Activated T-cell treated with anti-CD3 and anti-CD28 coated beads, Interleukin-2, amount 50 U/mL, for 24 hours (primary cell): ENCODE measurements at regions not wholly inside any gene's neighbourhood (a gene's known extent, or its start where the extent isn't known, plus 50 kb on each side); places are given as distances from the start of the nearest gene placed in this dataset.
A peak's percentile ranks its signal among the peaks of the same experiment; 100 is the strongest.
"Not testable (repeated sequence)": the region's sequence is repeated elsewhere in the genome, so short reads cannot be mapped to it uniquely, and the experiment has no call there.

Source experiments
- DNase-seq: peaks from one replicate; pipeline ENCODE4 v3.0.0-alpha.2; 2020
- H3K27ac Mint-ChIP-seq: 2 replicates; pipeline ENCODE4 v1.8.0; 2020; ENCODE audit warnings: mild to moderate bottlenecking, mixed read lengths
- H3K27me3 Mint-ChIP-seq: 2 replicates; pipeline ENCODE4 v1.8.0; 2020; ENCODE audit warnings: mixed read lengths
- H3K36me3 Mint-ChIP-seq: 2 replicates; pipeline ENCODE4 v1.8.0; 2020; ENCODE audit warnings: low read depth, mixed read lengths
- H3K4me1 Mint-ChIP-seq: 2 replicates; pipeline ENCODE4 v1.8.0; 2020; ENCODE audit warnings: low read depth, mixed read lengths
- H3K4me3 Mint-ChIP-seq: 2 replicates; pipeline ENCODE4 v1.8.0; 2020; ENCODE audit warnings: mild to moderate bottlenecking, moderate library complexity, mixed read lengths
- H3K9me3 Mint-ChIP-seq: 2 replicates; pipeline ENCODE4 v1.8.0; 2020; ENCODE audit warnings: mixed read lengths

DNA sequence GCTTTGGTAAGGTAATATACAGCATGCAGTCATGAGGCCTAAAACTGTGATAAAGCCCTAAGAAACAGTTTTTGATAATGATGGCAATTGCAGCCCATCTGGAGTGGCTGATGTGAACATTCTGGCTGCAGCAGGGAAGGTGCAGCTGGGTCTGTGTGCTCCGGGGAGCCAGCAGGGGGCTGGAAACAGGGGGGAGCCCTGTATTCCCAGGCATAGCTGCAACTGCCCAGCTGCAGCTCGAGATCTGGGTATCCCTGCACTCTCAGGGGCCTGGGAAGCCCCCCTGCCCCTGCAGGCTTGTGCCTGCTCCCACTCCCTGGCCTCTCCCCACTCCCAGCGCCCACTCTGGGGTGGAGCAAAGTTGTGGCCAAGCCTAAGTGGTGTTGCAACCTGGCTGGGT, 95.6 kb downstream of the RRAGB start:
- peaks cover 54% of the 10 kb centered on the region for H3K27me3 Mint-ChIP-seq
- no peaks in the 10 kb centered on the region for H3K9me3 Mint-ChIP-seq
- H3K4me3 Mint-ChIP-seq = no peak overlapping the region
- DNase-seq = no peak
- no peak overlapping the region for H3K27ac Mint-ChIP-seq
- no peaks in the 10 kb centered on the region for H3K36me3 Mint-ChIP-seq
- no peaks in the 10 kb centered on the region for H3K4me1 Mint-ChIP-seq

DNA sequence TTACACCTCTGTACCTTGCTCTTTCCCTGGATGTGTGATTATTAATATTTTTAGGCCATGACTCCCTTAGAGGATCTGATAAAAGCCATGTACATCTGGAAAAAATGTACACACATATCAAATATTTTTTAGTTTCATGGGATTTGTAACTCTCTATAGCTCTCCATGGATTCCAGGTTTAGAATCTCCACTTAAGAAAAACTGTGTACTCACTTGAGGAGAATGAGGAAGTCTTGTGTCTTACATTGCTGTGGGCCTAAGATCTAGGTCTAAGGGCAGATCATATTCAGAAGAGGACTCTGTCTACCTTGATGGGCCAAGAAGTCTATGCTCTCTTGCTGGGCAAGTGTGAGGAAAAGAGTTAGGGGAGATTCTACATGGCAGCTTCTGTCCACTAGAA, 98.0 kb downstream of the RRAGB start:
- Mint-ChIP-seq H3K4me3 (no peak overlapping the region), H3K27me3 (peaks cover 48% of the 10 kb centered on the region), H3K36me3 (no peaks in the 10 kb centered on the region), H3K4me1 (no peaks in the 10 kb centered on the region), H3K27ac (no peak overlapping the region), H3K9me3 (no peaks in the 10 kb centered on the region)
- DNase-seq = no peak

DNA sequence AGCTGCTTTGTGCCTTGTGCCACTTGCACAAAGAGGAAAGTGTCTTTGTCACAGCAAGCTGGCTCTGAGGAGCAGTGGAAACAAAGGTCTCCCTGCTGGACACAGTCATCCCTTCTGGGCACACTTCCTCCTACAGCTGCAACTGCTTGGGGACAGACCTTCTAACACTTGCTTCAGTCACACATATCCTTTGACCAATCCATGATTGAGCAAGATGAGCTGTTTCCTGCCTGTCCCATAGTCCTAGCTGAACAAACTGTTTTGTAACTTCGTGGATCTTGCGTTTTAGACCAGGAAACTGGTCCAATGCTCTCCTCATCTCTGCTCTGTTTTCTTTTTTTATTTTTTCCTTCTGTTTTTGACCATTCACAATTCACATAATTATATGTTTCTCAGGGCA, 98.5 kb downstream of the RRAGB start:
- Mint-ChIP-seq H3K9me3 (no peaks in the 10 kb centered on the region), H3K4me3 (no peak overlapping the region), H3K36me3 (no peaks in the 10 kb centered on the region), H3K27me3 (peaks cover 47% of the 10 kb centered on the region), H3K27ac (no peak overlapping the region), H3K4me1 (no peaks in the 10 kb centered on the region)
- no peak for DNase-seq

DNA sequence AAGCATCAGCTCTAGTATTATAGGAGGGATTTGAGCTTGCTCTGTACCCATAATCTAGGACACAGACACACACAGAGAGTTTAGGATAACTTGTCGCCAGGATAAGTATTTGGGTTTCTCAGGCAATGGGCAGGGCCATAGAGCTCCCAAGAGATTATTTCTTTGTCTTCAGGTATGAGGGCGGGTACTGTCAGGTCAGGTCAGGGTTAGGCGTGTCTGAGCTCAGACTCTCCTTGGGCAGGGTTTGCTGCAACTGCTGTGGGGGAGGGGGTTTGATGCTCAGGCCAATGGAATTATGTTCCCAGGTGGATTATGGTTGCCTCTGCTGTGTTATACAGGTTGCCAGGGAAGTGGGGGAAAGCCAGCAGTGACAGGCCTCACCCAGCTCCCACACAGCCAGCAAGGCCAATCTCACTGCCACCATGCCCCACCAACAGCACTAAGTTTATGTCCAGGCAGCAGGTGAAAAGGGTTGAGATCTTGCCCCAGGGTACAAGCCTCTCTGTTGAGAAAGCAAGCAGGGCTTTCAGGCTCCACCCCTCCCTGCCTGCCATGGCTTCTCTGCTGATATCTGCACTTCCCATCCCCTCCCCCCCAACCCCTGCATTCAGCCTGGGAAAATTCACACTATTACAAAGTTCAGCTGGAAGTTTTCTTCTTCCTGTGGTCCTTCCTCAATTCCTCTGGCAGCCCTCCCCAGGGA, 101.3 kb downstream of the RRAGB start:
- no peak overlapping the region for H3K4me3 Mint-ChIP-seq
- H3K27ac Mint-ChIP-seq = no peak overlapping the region
- DNase-seq = no peak
- no peaks in the 10 kb centered on the region for H3K36me3 Mint-ChIP-seq
- H3K9me3 Mint-ChIP-seq = peaks cover 3% of the 10 kb centered on the region
- peaks cover 49% of the 10 kb centered on the region for H3K27me3 Mint-ChIP-seq
- H3K4me1 Mint-ChIP-seq = no peaks in the 10 kb centered on the region

DNA sequence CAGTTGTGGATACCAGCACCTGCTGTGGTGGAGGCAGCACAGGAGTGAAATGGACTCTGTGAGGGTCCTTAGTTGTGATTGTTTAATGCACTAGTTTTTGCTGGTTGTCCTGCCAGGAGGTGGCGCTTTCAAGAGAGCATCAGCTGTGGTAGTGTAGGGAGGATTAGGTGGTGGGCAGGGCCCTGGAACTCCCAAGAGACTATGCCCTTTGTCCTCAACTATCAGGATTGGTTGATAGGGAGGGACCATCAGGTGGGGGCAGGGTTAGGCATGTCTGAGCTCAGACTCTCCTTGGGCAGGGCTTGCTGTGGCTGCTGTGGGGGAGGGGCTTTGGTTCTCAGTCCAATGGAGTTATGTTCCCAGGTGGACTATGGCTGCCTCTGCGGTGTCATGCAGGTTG, 121.9 kb downstream of the RRAGB start:
- H3K4me3 Mint-ChIP-seq = no peak overlapping the region
- peaks cover 43% of the 10 kb centered on the region for H3K27me3 Mint-ChIP-seq
- no peaks in the 10 kb centered on the region for H3K36me3 Mint-ChIP-seq
- no peak overlapping the region for H3K27ac Mint-ChIP-seq
- H3K4me1 Mint-ChIP-seq = no peaks in the 10 kb centered on the region
- no peaks in the 10 kb centered on the region for H3K9me3 Mint-ChIP-seq
- DNase-seq = no peak

DNA sequence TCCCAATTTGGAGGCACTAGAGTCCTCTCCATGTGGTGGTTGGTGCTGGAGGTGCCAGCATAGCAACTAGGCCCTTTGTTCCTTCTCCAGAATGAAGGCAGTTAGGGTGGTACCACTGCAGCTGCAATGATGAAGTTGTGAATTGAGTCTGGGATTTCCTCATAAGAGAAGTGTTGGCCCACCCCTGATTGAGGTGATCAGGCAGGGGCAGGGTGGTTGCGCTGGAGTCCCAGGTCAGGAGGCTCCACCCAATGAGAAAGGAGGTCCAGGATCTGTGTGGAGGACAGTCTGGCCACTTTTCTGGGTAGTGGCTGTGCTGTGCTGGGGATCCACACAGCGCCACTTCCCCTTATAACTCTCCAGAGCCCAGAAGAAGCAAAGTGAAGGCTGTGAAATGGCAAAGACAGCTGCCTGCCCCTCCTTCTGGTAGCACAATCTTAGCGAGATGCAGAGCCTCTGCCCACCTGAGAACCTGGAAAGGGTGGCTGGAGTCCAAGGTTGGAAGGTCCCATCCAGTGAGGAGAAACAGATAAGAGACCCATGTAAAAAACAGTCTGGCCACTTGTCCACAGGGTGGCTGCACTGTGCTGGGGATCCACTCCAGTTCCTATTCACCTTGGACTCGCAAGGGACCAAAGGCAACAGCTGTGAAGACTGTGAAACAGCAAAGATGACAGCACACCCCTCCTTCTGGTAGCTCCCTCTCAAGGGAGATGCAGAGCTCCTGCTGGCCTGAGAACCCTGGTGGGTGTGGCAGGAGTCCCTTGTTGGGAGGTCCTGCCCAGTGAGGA, 124.6 kb downstream of the RRAGB start:
- H3K4me3 Mint-ChIP-seq = no peak overlapping the region
- no peaks in the 10 kb centered on the region for H3K9me3 Mint-ChIP-seq
- no peaks in the 10 kb centered on the region for H3K4me1 Mint-ChIP-seq
- no peaks in the 10 kb centered on the region for H3K36me3 Mint-ChIP-seq
- H3K27ac Mint-ChIP-seq = no peak overlapping the region
- DNase-seq = no peak
- peaks cover 46% of the 10 kb centered on the region for H3K27me3 Mint-ChIP-seq

DNA sequence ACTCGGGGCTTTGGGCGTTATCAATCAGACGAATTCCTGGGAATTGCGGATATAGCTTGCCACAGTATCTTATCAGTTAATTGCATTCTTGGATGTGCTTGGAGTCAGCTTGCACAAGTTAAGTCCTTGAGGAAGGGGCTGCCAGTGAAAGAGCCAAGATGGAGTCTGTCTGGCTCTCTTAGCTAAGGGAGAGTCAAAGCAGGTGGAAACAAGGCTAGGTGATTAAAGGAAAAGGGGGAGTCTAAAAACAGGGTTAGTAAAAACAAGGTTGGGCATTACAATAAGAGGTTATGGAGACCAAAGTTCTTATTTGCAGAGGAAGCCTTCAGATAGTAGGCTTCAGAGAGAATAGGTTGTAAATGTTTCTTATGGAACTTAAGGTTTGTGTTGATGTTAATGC, 149.2 kb downstream of the RRAGB start:
- DNase-seq, H3K4me1 Mint-ChIP-seq, H3K36me3 Mint-ChIP-seq, H3K4me3 Mint-ChIP-seq, H3K9me3 Mint-ChIP-seq, H3K27ac Mint-ChIP-seq: not testable (repeated sequence)
- peaks cover 58% of the 10 kb centered on the region for H3K27me3 Mint-ChIP-seq

DNA sequence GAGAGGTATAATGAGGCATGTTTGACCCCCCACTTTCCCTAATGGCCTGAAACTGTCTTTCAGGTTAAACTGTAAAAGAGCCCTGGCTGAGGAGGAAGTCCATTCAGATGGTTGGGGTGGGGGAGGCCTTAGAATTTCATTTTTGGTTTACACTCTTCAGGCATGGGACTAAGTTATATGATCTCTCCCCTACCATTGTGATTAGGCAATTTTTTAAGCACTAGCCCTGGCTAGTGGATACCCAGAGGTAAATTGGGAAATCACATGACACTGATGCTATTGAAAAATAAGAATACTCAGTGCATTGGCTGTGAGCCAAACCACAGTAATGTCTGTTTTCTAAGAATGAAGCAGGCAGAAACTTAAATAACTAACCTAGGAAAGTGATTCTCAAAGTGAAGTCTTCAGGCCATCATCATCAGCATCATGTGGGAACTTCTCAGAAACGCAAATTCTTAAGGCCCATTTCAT, 149.7 kb downstream of the RRAGB start:
- Mint-ChIP-seq H3K4me1 (peaks cover 7% of the 10 kb centered on the region), H3K36me3 (no peaks in the 10 kb centered on the region), H3K27me3 (peaks cover 56% of the 10 kb centered on the region), H3K9me3 (no peaks in the 10 kb centered on the region), H3K4me3 (no peak overlapping the region), H3K27ac (no peak overlapping the region)
- DNase-seq = no peak

DNA sequence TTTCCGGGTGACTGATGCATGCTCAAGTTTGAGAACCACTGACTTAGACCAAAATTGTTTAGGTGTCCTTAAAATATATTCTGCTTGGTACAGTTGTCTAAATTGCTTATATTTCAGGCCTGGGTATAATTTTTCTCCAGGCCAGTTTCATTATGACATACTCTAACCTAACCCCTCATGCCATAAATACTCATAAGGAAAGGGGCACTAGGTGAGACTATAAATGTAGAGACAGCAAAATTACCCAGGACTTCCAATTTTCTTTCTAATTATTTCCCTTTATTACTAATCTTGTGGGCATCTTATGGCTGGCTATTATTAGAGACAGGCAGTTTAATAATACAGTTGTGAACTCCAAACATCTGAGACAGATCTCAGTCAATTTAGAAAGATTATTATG, 150.2 kb downstream of the RRAGB start:
- DNase-seq = no peak
- H3K36me3 Mint-ChIP-seq = no peaks in the 10 kb centered on the region
- no peaks in the 10 kb centered on the region for H3K9me3 Mint-ChIP-seq
- peaks cover 53% of the 10 kb centered on the region for H3K27me3 Mint-ChIP-seq
- no peak overlapping the region for H3K27ac Mint-ChIP-seq
- no peak overlapping the region for H3K4me3 Mint-ChIP-seq
- H3K4me1 Mint-ChIP-seq = peaks cover 7% of the 10 kb centered on the region

DNA sequence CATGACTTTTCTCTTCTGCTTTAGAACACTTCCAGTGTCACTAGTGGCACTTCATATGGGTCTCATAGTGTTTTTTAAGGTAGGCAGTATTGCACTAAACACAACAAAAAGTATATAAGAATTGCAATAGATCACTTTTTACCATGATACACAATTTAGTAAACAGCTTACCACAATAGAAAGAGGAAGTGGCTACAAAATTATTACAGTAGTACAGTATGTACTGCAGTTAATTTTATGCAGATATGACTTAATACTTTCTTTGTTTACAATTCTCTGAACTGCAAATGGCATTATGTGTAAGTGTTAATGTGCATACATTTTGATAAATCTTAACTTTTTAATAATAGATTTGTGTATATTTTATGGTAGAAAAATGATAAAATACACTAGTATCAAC, 157.3 kb downstream of the RRAGB start:
- H3K4me3 Mint-ChIP-seq = no peak overlapping the region
- no peaks in the 10 kb centered on the region for H3K4me1 Mint-ChIP-seq

DNA sequence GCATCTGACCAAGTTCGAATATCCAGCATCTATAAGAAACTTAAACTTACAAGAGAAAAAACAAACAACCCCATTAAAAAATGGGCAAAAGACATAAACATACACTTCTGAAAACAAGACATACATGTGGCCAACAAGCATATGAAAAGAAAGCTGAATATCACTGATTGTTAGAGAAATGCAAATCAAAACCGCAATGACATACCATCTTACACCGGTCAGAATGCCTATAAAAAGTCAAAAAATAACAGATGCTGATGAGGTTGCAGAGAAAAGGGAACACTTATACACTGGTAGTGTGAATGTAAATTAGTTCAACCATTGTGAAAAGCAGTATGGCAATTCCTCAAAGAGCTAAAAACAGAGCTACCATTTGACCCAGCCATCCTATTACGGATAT, 166.0 kb downstream of the RRAGB start:
- not testable (repeated sequence) for DNase-seq, H3K4me1 Mint-ChIP-seq, H3K36me3 Mint-ChIP-seq, H3K27me3 Mint-ChIP-seq, H3K27ac Mint-ChIP-seq, H3K4me3 Mint-ChIP-seq, H3K9me3 Mint-ChIP-seq

More for the DNA sequence above, 157.3 kb downstream of the RRAGB start:
- Mint-ChIP-seq H3K27ac (no peak overlapping the region), H3K9me3 (no peaks in the 10 kb centered on the region), H3K27me3 (peaks cover 27% of the 10 kb centered on the region), H3K36me3 (no peaks in the 10 kb centered on the region)
- DNase-seq = no peak

DNA sequence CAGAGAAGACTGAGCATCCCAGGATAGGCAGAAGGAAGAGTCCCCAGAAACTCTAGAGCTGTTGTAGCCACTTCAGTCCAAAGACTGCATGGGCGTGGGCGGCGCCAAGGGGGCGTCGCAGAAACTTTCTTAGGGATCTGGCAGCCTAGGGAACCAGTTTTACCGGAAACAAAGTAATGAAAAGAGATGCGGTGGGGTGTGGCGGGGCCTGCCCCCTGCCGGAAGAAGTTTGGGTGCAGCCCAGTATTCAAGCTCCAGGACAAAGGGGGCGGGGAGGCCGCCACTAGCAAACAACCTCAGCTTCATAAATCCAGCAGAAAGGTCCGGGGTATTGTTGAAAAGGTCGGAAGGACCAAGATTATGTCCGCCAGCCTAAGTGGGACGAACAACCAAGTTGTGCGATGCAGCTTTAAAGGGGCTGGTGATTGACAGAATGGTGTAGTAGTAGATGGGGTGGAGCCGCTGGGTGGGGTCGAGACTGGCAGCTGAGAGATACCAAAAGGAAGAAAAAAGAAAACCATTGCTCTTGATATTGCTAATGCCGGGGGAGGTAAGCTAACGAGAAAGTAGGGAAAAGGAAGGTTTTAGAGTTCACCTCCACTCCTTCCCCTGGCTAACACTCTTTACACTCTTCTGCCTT, 190.5 kb downstream of the RRAGB start:
- Mint-ChIP-seq H3K36me3 (no peaks in the 10 kb centered on the region), H3K4me1 (peaks cover 10% of the 10 kb centered on the region), H3K9me3 (no peaks in the 10 kb centered on the region), H3K27me3 (peaks cover 30% of the 10 kb centered on the region), H3K4me3 (peak overlapping the region; percentile 80), H3K27ac (peak overlapping the region; percentile 69)
- DNase-seq = peak; percentile 67

DNA sequence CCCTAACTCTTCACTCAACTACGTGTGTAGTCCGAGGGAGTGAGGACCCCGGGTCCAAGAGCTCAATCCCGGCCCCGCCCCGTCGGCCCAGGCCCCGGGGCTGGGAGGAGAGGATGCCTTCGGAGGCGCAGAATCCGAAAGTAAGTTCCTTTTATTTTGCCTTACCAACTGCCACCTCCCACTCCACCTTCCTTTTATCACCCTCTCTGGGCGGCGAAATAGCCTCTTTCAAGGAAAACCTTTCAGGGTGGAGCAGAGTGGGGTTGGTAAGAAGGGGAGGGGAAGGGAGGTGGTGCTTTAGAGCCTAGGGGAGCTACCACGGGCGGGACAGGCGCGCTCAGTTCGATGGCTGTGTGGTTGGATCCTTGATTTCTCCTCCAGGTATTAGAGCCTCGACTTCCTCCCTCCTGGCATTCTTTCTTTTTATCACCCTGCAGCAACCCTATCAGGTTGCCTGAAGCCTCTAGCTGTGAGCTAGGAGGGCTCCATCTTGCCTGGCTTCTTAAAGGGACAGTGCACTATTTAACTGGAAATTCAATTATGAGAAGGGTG, 191.2 kb downstream of the RRAGB start:
- no peaks in the 10 kb centered on the region for H3K36me3 Mint-ChIP-seq
- no peaks in the 10 kb centered on the region for H3K9me3 Mint-ChIP-seq
- DNase-seq = peak; percentile 39
- H3K4me3 Mint-ChIP-seq = peak overlapping the region; percentile 80
- H3K27me3 Mint-ChIP-seq = peaks cover 30% of the 10 kb centered on the region
- peaks cover 10% of the 10 kb centered on the region for H3K4me1 Mint-ChIP-seq
- H3K27ac Mint-ChIP-seq = peak overlapping the region; percentile 69

DNA sequence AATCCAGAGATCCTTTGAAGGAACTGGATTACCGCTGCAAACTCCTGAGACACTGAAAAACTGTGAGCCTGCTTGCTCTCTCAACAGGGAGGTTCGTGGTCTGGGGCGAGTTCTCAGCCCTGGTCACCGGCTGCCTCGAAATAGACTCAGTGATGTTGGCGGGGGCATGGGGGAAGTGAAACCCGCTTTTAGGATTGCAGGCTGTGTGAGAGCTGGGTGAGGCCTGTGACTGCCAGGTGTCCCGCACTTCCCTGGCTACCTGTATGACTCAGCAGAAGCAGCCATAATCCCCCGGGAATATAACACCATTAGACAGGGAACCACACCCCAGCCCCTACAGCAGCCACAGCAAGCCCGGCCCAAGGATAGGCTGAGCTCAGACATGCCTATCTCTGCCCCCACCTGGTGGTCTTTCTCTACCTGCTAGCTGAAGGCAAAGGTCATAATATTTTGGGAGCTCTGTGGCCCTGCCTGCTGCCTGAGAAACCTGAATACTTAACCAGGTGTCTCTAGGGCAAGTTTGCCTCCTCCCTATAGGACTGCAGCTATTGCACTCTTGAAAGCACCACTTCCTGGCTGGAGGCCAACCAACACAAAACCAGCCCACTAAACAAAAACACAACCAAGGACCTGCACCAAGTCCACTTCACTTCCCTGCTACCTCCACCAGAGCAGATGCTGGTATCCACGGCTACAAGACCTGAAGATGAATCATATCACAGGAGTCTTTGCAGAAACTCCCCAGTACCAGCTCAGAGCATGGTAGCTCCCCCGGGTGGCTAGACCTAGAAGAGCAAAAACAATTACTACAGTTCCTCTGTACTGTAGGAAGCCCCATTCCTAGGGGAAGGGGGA, 202.0 kb downstream of the RRAGB start:
- Mint-ChIP-seq H3K36me3 (peaks cover 8% of the 10 kb centered on the region), H3K4me3 (no peak overlapping the region), H3K27ac (no peak overlapping the region), H3K9me3 (peaks cover 13% of the 10 kb centered on the region), H3K27me3 (peaks cover 21% of the 10 kb centered on the region), H3K4me1 (no peaks in the 10 kb centered on the region)
- no peak for DNase-seq
